Thoracic aorta (tissue), 2 donors: ENCODE measurements at regions not wholly inside any gene's neighbourhood (a gene's known extent, or its start where the extent isn't known, plus 50 kb on each side); places are given as distances from the start of the nearest gene placed in this dataset.

Experiments used
- ATAC-seq: fragments of 150-250 bp; one replicate; pipeline ENCODE4 v1.8.0; 2017; ENCODE audit warnings: low read depth; ENCODE audit not compliant: insufficient number of reproducible peaks, low FRiP score
- DNase-seq: peaks from one replicate; pipeline ENCODE4 v3.0.0-alpha.2; 2020; ENCODE audit warnings: low spot score
- H3K27ac ChIP-seq, 2 donors: fragments of 200-600 bp; sonication (generic); 1 replicate in 1 of 2; 2 replicates in 1 of 2; pipeline ENCODE4 v1.5.1; 2016; ENCODE audit warnings: mild to moderate bottlenecking in 2 of 2, moderate library complexity in 2 of 2
- H3K27me3 ChIP-seq: fragments of 200-600 bp; sonication (generic); replicated peaks from 2 replicates; pipeline ENCODE4 v1.6.0; 2016; ENCODE audit warnings: mild to moderate bottlenecking; ENCODE audit not compliant: insufficient read depth
- H3K36me3 ChIP-seq: fragments of 200-600 bp; sonication (generic); one replicate; pipeline ENCODE4 v1.5.1; 2016
- H3K4me1 ChIP-seq, 2 donors: fragments of 200-600 bp; sonication (generic); 1 replicate in 1 of 2; 2 replicates in 1 of 2; pipeline versions ENCODE4 v1.5.1 to v1.6.0; 2016; ENCODE audit warnings: low read depth in 2 of 2, mild to moderate bottlenecking in 1 of 2; ENCODE audit not compliant: control insufficient read depth in 1 of 2
- H3K4me3 ChIP-seq: fragments of 200-600 bp; sonication (generic); 2 replicates; pipeline ENCODE4 v1.5.1; 2016; ENCODE audit warnings: mild to moderate bottlenecking
- H3K9me3 ChIP-seq: fragments of 200-600 bp; sonication (generic); 2 replicates; pipeline ENCODE4 v1.5.1; 2016
- CTCF ChIP-seq: fragments of 200-600 bp; sonication (generic); IDR thresholded peaks from one replicate; pipeline ENCODE4 v1.5.1; 2019; ENCODE audit warnings: antibody characterized with exemption

GRCh38 chr19:37829526-37829925 is 50.1 kb upstream of the ZNF573 start:
- Histone ChIP-seq H3K27me3 (no peaks in the 10 kb centered on the region), H3K4me3 (no peak overlapping the region), H3K4me1 (no peaks in the 10 kb centered on the region), H3K36me3 (peaks cover 5% of the 10 kb centered on the region), H3K27ac (no peak overlapping the region), H3K9me3 (peaks cover 78% of the 10 kb centered on the region)
- no peak for ATAC-seq
- no peak for TF ChIP-seq CTCF
- no peak for DNase-seq
